PC-3 (cell line): ENCODE measurements at regions not wholly inside any gene's neighbourhood (a gene's known extent, or its start where the extent isn't known, plus 50 kb on each side); places are given as distances from the start of the nearest gene placed in this dataset.

Experiments
- ATAC-seq: fragments of 200-7000 bp; cut with Tn5 transposase; 2 replicates; pipeline ENCODE4 v1.9.1; 2020; ENCODE audit warnings: mild to moderate bottlenecking, moderate library complexity
- BruUV-seq: library from RNA; stranded (reverse); fragments of 400-500 nt; replicated peaks from 2 replicates; lab custom pipeline; 2021; lab: Mats Ljungman, UMichigan
- CTCF ChIA-PET: fragments of 300-600 bp; sonication (Branson Sonifier 250); formaldehyde crosslinking; loops from one replicate; lab custom pipeline; 2022; ENCODE audit warnings: antibody characterized with exemption; lab: Charles Lee
- POLR2A ChIA-PET: fragments of 300-600 bp; sonication (Branson Sonifier 250); formaldehyde crosslinking; loops from one replicate; lab custom pipeline; 2022; ENCODE audit warnings: antibody characterized with exemption; ENCODE audit not compliant: unreplicated experiment; lab: Charles Lee
- DNase-seq: peaks from one replicate; pipeline ENCODE4 v3.0.0-alpha.2; 2015
- H2AFZ ChIP-seq: fragments of 300-600 bp; sonication (generic); 2 replicates; pipeline ENCODE4 v1.6.0; 2016; ENCODE audit warnings: antibody characterized with exemption, low read length
- H3F3A ChIP-seq: fragments of 300-600 bp; sonication (generic); one replicate; pipeline ENCODE4 v1.6.0; 2017; ENCODE audit warnings: antibody characterized with exemption, low read length, control low read depth, mild to moderate bottlenecking; ENCODE audit not compliant: unreplicated experiment
- H3K27ac ChIP-seq: fragments of 300-600 bp; sonication (generic); 2 replicates; pipeline ENCODE4 v1.5.1; 2016; ENCODE audit warnings: mild to moderate bottlenecking, low read length
- H3K27me3 ChIP-seq: fragments of 300-600 bp; sonication (generic); 2 replicates; pipeline ENCODE4 v1.6.1; 2016; ENCODE audit warnings: low read length, mixed read lengths
- H3K36me3 ChIP-seq: fragments of 300-600 bp; sonication (generic); 2 replicates; pipeline ENCODE4 v1.6.1; 2016; ENCODE audit warnings: low read depth, mixed run types, low read length, mixed read lengths
- H3K4me1 ChIP-seq: fragments of 300-600 bp; sonication (generic); 2 replicates; pipeline ENCODE4 v1.5.1; 2016; ENCODE audit warnings: low read length; ENCODE audit not compliant: insufficient read depth
- H3K4me2 ChIP-seq: fragments of 300-600 bp; sonication (generic); 2 replicates; pipeline ENCODE4 v1.6.0; 2016; ENCODE audit warnings: low read length
- H3K4me3 ChIP-seq: fragments of 300-600 bp; sonication (generic); 2 replicates; pipeline ENCODE4 v1.5.1; 2016; ENCODE audit warnings: mild to moderate bottlenecking, low read length, mixed read lengths
- H3K79me2 ChIP-seq: fragments of 300-600 bp; sonication (generic); 2 replicates; pipeline ENCODE4 v1.6.1; 2017; ENCODE audit warnings: low read length, mixed read lengths
- H3K9ac ChIP-seq: fragments of 300-600 bp; sonication (generic); 2 replicates; pipeline ENCODE4 v1.6.0; 2016; ENCODE audit warnings: mild to moderate bottlenecking, low read length
- H3K9me2 ChIP-seq: fragments of 300-600 bp; sonication (generic); replicated peaks from 2 replicates; pipeline ENCODE4 v1.6.1; 2016; ENCODE audit warnings: mixed run types, low read length, mixed read lengths
- H3K9me3 ChIP-seq: fragments of 300-600 bp; sonication (generic); 2 replicates; pipeline ENCODE4 v1.6.1; 2016; ENCODE audit warnings: low read length, mixed read lengths
- H4K20me1 ChIP-seq: fragments of 300-600 bp; sonication (generic); 2 replicates; pipeline ENCODE4 v1.6.1; 2016; ENCODE audit warnings: low read length, mixed read lengths
- CTCF ChIP-seq: fragments of 300-600 bp; sonication (generic); conservative IDR thresholded peaks from 2 replicates; pipeline ENCODE4 v1.5.1; 2017; ENCODE audit warnings: antibody characterized with exemption, low read depth, mild to moderate bottlenecking, low read length
- EZH2 ChIP-seq: fragments of 300-600 bp; sonication (generic); IDR thresholded peaks from one replicate; pipeline ENCODE4 v1.6.1; 2017; ENCODE audit warnings: antibody characterized with exemption, mild to moderate bottlenecking, low read length; ENCODE audit not compliant: unreplicated experiment
- EZH2phosphoT487 ChIP-seq: fragments of 300-600 bp; sonication (generic); IDR thresholded peaks from 2 replicates; pipeline ENCODE4 v1.6.1; 2018; ENCODE audit warnings: mild to moderate bottlenecking, antibody characterized with exemption, low read length, borderline replicate concordance
- intact Hi-C: fragments of 100-400 bp; cut with micrococcal nuclease; formaldehyde crosslinking; loops from 2 replicates; pipeline ENCODE4 v1.9.0; 2023

- no peaks in the 10 kb centered on the region for H4K20me1 ChIP-seq
- POLR2A ChIA-PET = no interaction called here
- TF ChIP-seq EZH2phosphoT487 (no peak), EZH2 (no peak), CTCF (no peak)
- no peak overlapping the region for H3K27ac ChIP-seq
- BruUV-seq = no TSS peak
- no peaks in the 10 kb centered on the region for H3K9me2 ChIP-seq
- H3K4me3 ChIP-seq = no peak overlapping the region
- H3K79me2 ChIP-seq = no peaks in the 10 kb centered on the region
- ATAC-seq (no peak), DNase-seq (no peak)
- no peaks in the 10 kb centered on the region for H3K36me3 ChIP-seq
- no peaks in the 10 kb centered on the region for H3K4me1 ChIP-seq
- no peaks in the 10 kb centered on the region for H3F3A ChIP-seq
- no peak overlapping the region for H3K9ac ChIP-seq
- H3K27me3 ChIP-seq = peaks cover 30% of the 10 kb centered on the region
- H3K9me3 ChIP-seq = no peaks in the 10 kb centered on the region
- no peak overlapping the region for H2AFZ ChIP-seq
- CTCF ChIA-PET = no interaction called here
- no peak overlapping the region for H3K4me2 ChIP-seq
- intact Hi-C loops = no loop called here
Observed at GRCh38 chr13:111640476-111640875, 320.0 kb downstream of the TEX29 start.

- POLR2A ChIA-PET = no interaction called here
- Histone ChIP-seq H3K27ac (no peak overlapping the region), H3F3A (no peaks in the 10 kb centered on the region)
Observed at GRCh38 chr13:111642156-111642767, 321.8 kb downstream of the TEX29 start.

More at GRCh38 chr13:111642156-111642767, 321.8 kb downstream of the TEX29 start:
- TF ChIP-seq EZH2 (no peak), CTCF (no peak), EZH2phosphoT487 (no peak)
- Histone ChIP-seq H3K36me3 (no peaks in the 10 kb centered on the region), H3K9me2 (no peaks in the 10 kb centered on the region), H3K4me2 (no peak overlapping the region), H3K4me3 (no peak overlapping the region), H3K79me2 (no peaks in the 10 kb centered on the region), H4K20me1 (no peaks in the 10 kb centered on the region), H3K9me3 (no peaks in the 10 kb centered on the region), H3K9ac (no peak overlapping the region), H3K27me3 (peaks cover 30% of the 10 kb centered on the region), H3K4me1 (no peaks in the 10 kb centered on the region), H2AFZ (no peak overlapping the region)
- DNase-seq (no peak), ATAC-seq (no peak)
- intact Hi-C loops = no loop called here
- BruUV-seq = no TSS peak
- CTCF ChIA-PET = no interaction called here
